ENCODE measurements at regions not wholly inside any gene's neighbourhood (a gene's known extent, or its start where the extent isn't known, plus 50 kb on each side); places are given as distances from the start of the nearest gene placed in this dataset.

- no peak for TF ChIP-seq POLR2A (IDR thresholded peaks at IDR 0.05)
- TF ChIP-seq, protein P1, sequence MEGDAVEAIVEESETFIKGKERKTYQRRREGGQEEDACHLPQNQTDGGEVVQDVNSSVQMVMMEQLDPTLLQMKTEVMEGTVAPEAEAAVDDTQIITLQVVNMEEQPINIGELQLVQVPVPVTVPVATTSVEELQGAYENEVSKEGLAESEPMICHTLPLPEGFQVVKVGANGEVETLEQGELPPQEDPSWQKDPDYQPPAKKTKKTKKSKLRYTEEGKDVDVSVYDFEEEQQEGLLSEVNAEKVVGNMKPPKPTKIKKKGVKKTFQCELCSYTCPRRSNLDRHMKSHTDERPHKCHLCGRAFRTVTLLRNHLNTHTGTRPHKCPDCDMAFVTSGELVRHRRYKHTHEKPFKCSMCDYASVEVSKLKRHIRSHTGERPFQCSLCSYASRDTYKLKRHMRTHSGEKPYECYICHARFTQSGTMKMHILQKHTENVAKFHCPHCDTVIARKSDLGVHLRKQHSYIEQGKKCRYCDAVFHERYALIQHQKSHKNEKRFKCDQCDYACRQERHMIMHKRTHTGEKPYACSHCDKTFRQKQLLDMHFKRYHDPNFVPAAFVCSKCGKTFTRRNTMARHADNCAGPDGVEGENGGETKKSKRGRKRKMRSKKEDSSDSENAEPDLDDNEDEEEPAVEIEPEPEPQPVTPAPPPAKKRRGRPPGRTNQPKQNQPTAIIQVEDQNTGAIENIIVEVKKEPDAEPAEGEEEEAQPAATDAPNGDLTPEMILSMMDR (IDR thresholded peaks at IDR 0.05): no peak
- no peak for TF ChIP-seq POLR2AphosphoS5 (IDR thresholded peaks at IDR 0.05)
These were observed 885.8 kb downstream of the KCNA4 start for GRCh38 chr11:29131055-29131454.

All from breast epithelium (tissue), 3 donors.